Amygdala (tissue), 56 donors: ENCODE measurements at regions not wholly inside any gene's neighbourhood (a gene's known extent, or its start where the extent isn't known, plus 50 kb on each side); places are given as distances from the start of the nearest gene placed in this dataset.
"Not testable (repeated sequence)": the region's sequence is repeated elsewhere in the genome, so short reads cannot be mapped to it uniquely, and the experiment has no call there.

Experiments used
- DNase-seq, 56 donors: peaks; one replicate each; lab custom pipeline; 2025; lab: John Stamatoyannopoulos, UW

DNA sequence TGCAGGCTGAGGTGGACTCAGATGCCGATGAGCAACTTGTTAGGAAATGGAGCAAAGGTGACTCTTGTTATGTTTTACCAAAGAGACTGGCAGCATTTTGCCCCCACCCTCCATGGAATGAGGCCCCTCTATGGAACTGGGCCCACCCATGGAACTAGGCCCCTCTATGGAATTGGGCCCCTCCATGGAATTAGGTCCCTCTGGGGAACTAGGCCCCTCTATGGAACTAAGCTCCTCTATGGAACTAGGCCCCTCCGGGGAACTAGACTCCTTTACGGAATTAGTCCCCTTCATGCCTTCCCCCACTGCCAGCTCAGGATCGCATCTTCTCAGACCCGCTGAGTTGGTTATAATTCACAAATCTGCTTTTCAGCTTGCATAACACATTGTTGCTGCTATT is 144.9 kb downstream of the THBS2 start:
- no peak for DNase-seq

DNA sequence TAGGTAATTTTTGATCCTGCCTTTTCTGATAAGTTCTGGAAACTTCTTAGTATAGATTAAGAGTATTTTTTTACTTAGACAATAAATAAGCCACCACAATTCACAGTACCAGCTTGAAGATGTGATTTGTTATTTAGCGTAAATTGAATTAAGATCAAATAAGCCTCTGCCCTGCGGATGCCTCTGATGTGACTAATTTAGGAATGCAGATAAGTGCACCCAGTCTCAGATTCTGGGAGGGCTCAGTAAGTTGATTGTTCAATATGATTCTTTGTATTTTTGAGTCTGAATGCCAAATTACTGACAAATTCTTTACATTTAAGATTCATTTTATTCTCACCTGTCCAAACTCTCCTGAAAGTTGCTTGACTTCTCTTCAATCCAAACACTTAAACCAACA is 147.5 kb downstream of the THBS2 start:
- DNase-seq = no peak

- no peak for DNase-seq
These were observed 151.7 kb downstream of the THBS2 start for GRCh38 chr6:169101981-169102380.

GRCh38 chr6:169101036-169101805 is 152.4 kb downstream of the THBS2 start:
- no peak for DNase-seq

GRCh38 chr6:169099411-169100202 is 154.0 kb downstream of the THBS2 start:
- DNase-seq = no peak

DNA sequence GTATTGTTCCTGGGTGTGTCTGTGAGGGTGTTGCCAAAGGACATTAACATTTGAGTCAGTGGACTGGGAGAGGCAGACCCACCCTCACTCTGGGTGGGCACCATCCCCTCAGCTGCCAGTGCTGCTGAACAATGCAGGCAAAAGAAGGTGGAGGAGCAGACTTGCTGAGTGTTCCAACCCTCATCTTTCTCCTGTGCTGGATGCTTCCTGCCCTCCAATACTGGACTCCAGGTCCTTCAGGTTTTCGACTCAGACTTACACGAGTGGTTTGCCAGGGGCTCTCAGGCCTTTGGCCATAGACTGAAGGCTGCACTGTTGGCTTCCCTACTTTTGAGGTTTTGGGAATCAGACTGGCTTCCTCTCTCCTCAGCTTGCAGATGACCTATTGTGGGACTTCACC is 155.0 kb downstream of the THBS2 start:
- not testable (repeated sequence) for DNase-seq

DNA sequence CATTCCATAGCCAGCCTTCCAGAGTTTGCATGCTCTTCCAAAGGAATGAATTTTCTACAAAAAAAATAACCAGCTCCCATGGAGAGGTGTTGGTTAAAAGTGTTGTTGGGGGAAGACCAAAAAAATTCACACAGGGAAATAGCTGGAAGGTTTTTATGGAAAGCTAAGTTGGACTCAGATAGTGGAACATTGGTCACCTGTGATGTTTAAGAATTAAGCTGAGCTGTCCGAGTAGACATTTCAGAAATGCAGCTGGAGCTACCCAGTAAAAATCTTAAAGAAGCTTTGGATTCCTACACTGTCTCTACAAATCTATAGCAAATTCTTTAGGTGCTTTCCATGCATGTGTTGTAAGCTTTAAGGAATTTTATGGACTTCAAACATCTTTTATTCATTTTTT is 155.5 kb downstream of the THBS2 start:
- no peak for DNase-seq

DNA sequence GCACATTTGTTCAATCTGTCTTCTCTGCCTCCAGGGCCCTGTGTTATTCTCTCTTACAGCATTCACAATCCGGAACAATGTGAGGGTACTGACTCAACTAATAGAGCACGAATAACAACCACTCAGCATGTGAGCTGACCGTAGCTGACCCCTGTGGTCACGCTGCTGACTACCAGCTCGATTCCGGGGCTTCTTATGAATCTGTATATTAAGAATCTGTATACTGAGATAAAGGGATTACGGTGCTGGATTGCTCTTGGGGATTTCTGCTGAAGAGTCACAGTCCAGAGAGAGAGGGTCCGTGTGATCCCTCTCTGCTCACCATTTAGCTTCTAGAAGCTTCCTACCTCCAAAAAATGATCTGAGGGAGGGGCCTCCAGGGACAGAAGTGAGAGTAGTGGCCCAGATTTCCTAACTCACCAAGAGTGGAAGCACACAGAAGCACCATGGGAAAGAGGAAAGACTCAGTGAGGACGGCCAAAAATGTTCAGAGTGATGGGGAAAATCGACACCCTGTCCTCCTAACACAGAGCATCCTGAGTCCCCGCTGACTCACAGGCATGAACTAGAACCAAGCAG is 156.2 kb downstream of the THBS2 start:
- no peak for DNase-seq

GRCh38 chr6:169096388-169096787 is 157.3 kb downstream of the THBS2 start:
- DNase-seq = no peak

DNA sequence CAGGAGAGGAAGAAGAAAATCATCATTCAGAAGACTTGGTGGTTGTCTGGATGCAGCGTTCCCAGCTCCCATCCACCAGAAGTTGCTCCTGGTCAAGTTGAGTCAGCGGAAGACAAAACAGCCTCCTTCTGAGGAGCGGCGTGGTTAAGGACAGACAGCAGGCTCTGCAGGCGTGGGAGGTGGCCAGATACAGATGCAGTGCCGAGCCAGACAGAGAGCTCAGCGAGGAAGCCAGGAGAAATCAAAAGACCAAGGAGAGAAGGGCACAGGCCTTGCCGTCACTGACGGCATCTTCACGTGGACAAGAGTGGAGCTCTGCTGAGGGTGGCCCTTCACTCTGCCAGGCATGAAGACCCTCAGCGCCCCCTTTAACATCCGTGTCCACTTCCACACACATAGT is 158.5 kb downstream of the THBS2 start:
- no peak for DNase-seq

DNA sequence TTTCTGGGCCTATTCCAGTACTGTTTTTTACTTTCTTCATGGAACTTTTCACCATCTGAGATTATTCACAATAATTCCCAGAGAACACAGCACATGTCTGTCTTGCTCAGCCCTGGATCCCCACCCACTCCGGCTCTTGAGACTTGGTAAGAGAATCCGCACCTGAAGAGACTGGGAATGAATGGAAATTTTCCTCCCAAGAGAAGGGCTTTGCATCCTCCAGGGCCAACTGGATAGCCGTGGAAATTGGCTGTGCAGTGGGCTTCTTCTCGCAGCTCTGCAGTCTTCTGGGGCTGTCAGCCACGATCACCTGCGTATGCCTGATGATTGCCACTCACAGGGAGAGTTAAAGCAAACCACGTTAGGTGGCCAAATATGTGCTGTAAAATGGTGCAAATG is 159.1 kb downstream of the THBS2 start:
- DNase-seq = no peak

- DNase-seq = no peak
These were observed 159.7 kb downstream of the THBS2 start for GRCh38 chr6:169093770-169094551.

DNA sequence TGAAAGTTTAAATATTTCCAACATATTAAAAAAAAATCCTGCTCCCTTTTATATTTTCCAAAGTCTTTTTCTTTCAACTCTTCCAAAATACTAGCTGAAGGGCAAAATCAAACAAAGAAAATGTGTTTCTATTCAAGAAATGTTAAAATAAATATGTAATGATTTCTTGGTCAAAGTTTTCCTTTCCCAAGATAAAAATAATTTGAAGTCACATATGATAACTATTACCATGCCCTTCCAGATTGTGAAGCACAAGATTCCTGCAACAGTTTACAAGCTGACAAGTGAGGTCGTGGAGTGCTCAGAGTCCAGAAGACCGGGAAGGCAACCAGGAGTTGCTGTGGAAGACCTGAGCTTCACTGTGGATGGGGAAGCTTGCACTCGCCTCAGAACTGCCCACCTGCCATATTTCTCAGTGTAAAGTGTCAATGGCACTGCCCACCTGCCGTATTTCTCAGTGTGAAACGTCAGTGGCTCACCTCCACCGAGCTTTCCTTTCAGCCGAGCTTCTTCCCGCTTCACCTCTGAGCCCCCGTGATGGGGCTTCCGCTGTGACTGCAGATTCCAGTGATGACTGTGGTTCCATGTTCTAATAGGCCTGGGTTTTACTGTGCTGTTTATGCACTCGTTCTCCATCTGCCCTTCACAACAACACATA is 160.5 kb downstream of the THBS2 start:
- no peak for DNase-seq

GRCh38 chr6:169092375-169092774 is 161.3 kb downstream of the THBS2 start:
- no peak for DNase-seq

DNA sequence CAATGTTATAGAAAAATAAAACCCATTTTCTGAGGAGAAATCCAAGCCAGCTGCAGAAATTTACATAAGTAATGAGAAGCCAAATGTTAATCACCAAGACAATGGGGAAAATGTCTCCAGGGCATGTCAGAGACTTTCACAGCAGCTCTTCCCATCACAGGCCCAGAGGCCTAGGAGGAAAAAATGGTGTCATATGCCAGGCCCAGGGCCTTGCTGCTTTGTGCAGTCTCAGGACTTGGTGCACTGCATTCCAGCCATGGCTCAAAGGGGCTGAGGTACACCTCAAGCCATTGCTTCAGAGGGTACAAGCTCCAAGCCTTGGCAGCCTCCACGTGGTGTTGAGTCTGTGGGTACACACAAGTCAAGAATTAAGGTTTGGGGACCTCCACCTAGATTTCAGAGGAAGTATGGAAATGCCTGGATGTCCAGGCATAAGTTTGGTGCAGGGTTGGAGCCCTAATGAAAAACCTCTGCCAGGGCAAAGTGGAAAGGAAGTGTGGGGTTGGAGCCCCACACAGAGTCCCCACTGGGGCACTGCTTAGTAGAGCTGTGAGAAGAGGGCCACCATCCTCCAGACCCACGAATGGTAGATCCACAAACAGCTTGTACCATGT is 163.0 kb downstream of the THBS2 start:
- not testable (repeated sequence) for DNase-seq

DNA sequence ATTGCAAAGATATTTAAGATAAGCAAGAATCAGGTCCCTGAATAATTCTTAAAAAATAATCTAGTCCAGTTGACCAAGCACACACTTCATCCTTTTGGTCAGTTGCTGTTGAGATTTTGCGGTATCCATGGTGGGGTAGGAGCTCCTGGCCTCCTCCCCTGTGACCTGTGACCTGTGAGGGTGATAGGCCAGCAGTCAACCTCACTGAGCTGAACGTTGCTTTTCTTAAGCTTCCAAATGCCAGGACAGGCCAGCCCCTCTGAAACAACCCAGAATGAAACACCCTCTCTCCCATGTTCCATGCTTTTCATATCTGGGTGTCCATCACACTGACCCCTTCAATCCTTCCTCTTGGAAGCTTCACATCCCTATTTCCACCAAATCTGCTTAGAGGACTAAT is 164.9 kb downstream of the THBS2 start:
- no peak for DNase-seq

DNA sequence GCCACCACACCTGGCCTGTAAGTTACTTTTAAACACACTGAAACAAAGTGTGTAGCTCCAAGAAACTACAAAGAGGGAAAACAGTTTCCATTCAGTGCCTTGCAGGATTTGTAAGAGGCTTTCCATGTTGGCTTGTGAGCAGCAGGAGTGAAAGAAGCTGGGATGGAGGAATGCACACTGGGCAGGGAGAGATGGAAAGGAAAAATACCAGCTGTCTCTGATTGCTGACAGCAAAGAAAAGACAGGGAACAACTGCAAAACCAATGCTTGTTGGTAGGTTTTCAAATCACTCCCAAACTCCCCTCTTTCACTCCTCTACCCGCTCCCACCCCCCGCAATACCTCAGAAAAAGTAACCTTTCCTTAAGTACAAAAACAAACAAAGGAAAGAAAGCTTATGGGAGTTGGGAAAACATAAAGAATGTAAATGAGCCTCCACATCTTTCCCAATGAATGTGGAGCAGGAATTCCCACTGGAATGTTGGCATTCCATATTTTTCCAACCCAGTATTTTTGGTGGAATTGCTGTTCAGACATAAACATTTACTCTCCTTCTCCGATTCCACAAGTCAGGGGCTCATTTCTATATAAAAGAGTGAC is 166.1 kb downstream of the THBS2 start:
- DNase-seq = no peak

- not testable (repeated sequence) for DNase-seq
These were observed 167.0 kb downstream of the THBS2 start for GRCh38 chr6:169086616-169087015.

DNA sequence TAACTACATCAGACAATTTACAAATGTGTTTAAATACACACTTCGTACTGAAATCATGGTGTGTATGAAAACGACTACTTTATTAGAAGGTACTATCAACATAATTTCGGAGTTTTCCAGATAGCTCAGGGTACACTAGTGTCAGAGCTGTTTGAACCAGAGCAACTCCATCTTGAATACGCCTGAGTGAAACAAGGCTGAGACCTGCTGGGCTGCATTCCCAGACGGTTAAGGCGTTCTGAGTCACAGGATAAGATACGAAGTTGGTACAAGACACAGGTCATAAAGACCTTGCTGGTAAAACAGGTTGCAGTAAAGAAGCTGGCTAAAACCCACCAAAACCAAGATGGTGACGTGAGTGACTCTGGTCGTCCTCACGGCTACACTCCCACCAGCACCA is 167.6 kb downstream of the THBS2 start:
- DNase-seq = no peak
